Tibial nerve (tissue), 4 donors: ENCODE measurements at regions not wholly inside any gene's neighbourhood (a gene's known extent, or its start where the extent isn't known, plus 50 kb on each side); places are given as distances from the start of the nearest gene placed in this dataset.

Source experiments
- CTCF ChIP-seq, 5 experiments: fragments of 200-600 bp in 3 of 5; fragments of 450-650 bp in 2 of 5; sonication (generic) in 3 of 5; IDR thresholded peaks; one replicate each; pipeline ENCODE4 v1.5.1; 2016 to 2019; ENCODE audit warnings: antibody characterized with exemption in 5 of 5, mild to moderate bottlenecking in 3 of 5, moderate library complexity in 2 of 5
- EP300 ChIP-seq, 2 donors: sonication (generic); formaldehyde crosslinking; IDR thresholded peaks; one replicate each; pipeline ENCODE4 v1.6.1; 2017; ENCODE audit warnings: antibody characterized with exemption in 2 of 2, mild to moderate bottlenecking in 1 of 2
- POLR2A ChIP-seq, 2 donors: fragments of 450-650 bp; IDR thresholded peaks; one replicate each; pipeline ENCODE4 v1.6.1; 2017; ENCODE audit warnings: antibody characterized with exemption in 2 of 2, mild to moderate bottlenecking in 2 of 2, moderate library complexity in 2 of 2

GRCh38 chr3:177353140-177353539 is 155.9 kb upstream of the TBL1XR1 start:
- no peak for TF ChIP-seq CTCF (IDR thresholded peaks at IDR 0.05)
- TF ChIP-seq POLR2A (IDR thresholded peaks at IDR 0.05) = no peak
- no peak for TF ChIP-seq EP300 (IDR thresholded peaks at IDR 0.05)
